Right atrium auricular region (tissue), 2 donors: ENCODE measurements at regions not wholly inside any gene's neighbourhood (a gene's known extent, or its start where the extent isn't known, plus 50 kb on each side); places are given as distances from the start of the nearest gene placed in this dataset.

Experiments used
- DNase-seq: peaks from one replicate; pipeline ENCODE4 v3.0.0-alpha.2; 2019; ENCODE audit warnings: low spot score
- H3K27ac ChIP-seq, 2 donors: fragments of 200-600 bp; sonication (generic); 1 replicate in 1 of 2; 2 replicates in 1 of 2; pipeline ENCODE4 v1.5.1; 2016 to 2019
- H3K27me3 ChIP-seq, 2 donors: fragments of 200-600 bp; sonication (generic); one replicate each; pipeline versions ENCODE4 v1.5.1 to v1.6.0; 2017 to 2019
- H3K36me3 ChIP-seq: fragments of 200-600 bp; sonication (generic); one replicate; pipeline ENCODE4 v1.5.1; 2016
- H3K4me1 ChIP-seq, 2 donors: fragments of 200-600 bp; sonication (generic); one replicate each; pipeline versions ENCODE4 v1.5.1 to v1.6.0; 2017 to 2019
- H3K4me3 ChIP-seq, 2 donors: fragments of 200-600 bp; sonication (generic); 1 replicate in 1 of 2; 2 replicates in 1 of 2; pipeline ENCODE4 v1.5.1; 2017 to 2019; ENCODE audit warnings: mild to moderate bottlenecking in 1 of 2, moderate library complexity in 1 of 2
- H3K9me3 ChIP-seq, 2 donors: fragments of 200-600 bp; sonication (generic); one replicate each; pipeline ENCODE4 v1.5.1; 2019
- TF ChIP-seq, protein P1 (sequence below), 2 donors: fragments of 200-600 bp; sonication (generic); IDR thresholded peaks; one replicate each; pipeline ENCODE4 v1.5.1; 2019; ENCODE audit warnings: antibody characterized with exemption in 2 of 2

DNA sequence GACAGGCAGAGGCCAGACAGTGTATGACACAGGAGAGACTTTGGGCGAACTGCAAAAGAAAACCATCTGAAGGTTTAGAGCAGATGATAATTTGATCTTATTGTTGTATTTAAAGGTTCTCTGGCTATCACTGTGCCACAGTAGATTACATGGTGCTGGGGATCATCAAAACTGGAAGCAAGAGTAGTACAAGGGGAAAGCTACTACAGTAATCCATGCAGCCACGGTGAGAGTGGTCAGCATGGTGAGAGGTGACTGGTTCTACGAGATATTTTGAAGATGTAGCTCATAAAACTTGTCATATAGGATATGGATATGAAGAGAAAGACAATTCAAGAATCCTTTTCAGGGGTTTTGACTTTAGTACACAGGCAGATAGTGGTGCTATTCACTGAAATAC lies 194.8 kb upstream of the GULP1 start:
- no peaks in the 10 kb centered on the region for H3K9me3 ChIP-seq
- TF ChIP-seq, protein P1, sequence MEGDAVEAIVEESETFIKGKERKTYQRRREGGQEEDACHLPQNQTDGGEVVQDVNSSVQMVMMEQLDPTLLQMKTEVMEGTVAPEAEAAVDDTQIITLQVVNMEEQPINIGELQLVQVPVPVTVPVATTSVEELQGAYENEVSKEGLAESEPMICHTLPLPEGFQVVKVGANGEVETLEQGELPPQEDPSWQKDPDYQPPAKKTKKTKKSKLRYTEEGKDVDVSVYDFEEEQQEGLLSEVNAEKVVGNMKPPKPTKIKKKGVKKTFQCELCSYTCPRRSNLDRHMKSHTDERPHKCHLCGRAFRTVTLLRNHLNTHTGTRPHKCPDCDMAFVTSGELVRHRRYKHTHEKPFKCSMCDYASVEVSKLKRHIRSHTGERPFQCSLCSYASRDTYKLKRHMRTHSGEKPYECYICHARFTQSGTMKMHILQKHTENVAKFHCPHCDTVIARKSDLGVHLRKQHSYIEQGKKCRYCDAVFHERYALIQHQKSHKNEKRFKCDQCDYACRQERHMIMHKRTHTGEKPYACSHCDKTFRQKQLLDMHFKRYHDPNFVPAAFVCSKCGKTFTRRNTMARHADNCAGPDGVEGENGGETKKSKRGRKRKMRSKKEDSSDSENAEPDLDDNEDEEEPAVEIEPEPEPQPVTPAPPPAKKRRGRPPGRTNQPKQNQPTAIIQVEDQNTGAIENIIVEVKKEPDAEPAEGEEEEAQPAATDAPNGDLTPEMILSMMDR (IDR thresholded peaks at IDR 0.05): no peak
- H3K36me3 ChIP-seq: no peaks in the 10 kb centered on the region
- no peak overlapping the region for H3K27ac ChIP-seq
- H3K4me1 ChIP-seq: no peaks in the 10 kb centered on the region
- DNase-seq: no peak
- H3K27me3 ChIP-seq: no peaks in the 10 kb centered on the region
- H3K4me3 ChIP-seq: no peak overlapping the region

DNA sequence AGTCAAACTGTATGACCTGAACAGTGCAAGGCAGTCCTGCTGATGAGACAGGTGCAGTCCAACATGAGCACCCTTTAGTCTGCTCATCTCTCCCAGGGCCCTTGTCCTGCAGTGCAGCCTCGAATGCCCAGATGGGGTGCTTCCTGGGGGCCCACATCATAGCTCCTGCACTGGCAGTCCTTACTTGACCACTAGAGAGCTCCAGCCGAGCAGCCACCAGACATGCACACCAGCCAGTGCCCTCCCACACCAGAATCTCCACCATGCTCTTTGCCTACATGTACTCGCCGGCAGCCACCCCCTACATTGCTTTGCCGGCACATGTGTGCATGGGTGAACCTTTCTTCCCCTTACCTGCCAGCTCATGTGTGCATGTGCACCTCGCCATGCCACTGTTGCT lies 188.8 kb upstream of the GULP1 start:
- no peak for DNase-seq
- Histone ChIP-seq H3K27me3 (no peaks in the 10 kb centered on the region), H3K9me3 (no peaks in the 10 kb centered on the region), H3K4me1 (no peaks in the 10 kb centered on the region), H3K4me3 (no peak overlapping the region), H3K27ac (no peak overlapping the region), H3K36me3 (no peaks in the 10 kb centered on the region)
- TF ChIP-seq, protein P1 (IDR thresholded peaks at IDR 0.05): no peak

- Histone ChIP-seq H3K4me3 (no peak overlapping the region), H3K4me1 (no peaks in the 10 kb centered on the region), H3K27me3 (no peaks in the 10 kb centered on the region), H3K9me3 (no peaks in the 10 kb centered on the region), H3K27ac (no peak overlapping the region), H3K36me3 (no peaks in the 10 kb centered on the region)
- DNase-seq: no peak
- TF ChIP-seq, protein P1 (IDR thresholded peaks at IDR 0.05): no peak
Measured at GRCh38 chr2:188114014-188114413, 177.7 kb upstream of the GULP1 start.

DNA sequence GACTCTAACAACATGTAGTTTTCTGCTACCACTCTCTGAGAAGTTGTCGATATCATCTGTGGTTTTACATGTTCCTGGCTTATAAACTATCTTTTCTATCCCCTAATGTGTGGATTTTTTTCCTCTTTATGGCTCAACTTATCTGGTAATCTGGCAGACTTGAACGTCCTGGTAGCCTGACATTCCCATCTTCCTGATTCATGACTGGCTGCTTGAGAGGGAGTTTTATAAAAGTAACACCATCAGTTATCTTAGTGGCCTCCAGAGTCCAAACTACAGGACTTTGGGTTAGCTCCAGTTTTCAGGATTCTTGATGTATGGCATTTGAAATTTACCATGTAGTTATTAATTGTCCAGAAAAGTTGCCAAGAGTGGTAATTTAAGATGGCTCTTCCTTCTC lies 174.0 kb upstream of the GULP1 start:
- no peaks in the 10 kb centered on the region for H3K27me3 ChIP-seq
- TF ChIP-seq, protein P1 (IDR thresholded peaks at IDR 0.05): no peak
- H3K27ac ChIP-seq: no peak overlapping the region
- no peak overlapping the region for H3K4me3 ChIP-seq
- no peaks in the 10 kb centered on the region for H3K4me1 ChIP-seq
- H3K9me3 ChIP-seq: no peaks in the 10 kb centered on the region
- H3K36me3 ChIP-seq: no peaks in the 10 kb centered on the region
- DNase-seq: no peak

GRCh38 chr2:188118431-188118830 lies 173.2 kb upstream of the GULP1 start:
- TF ChIP-seq, protein P1 (IDR thresholded peaks at IDR 0.05): no peak
- H3K36me3 ChIP-seq: no peaks in the 10 kb centered on the region
- no peaks in the 10 kb centered on the region for H3K9me3 ChIP-seq
- no peak for DNase-seq
- H3K27ac ChIP-seq: no peak overlapping the region
- no peaks in the 10 kb centered on the region for H3K4me1 ChIP-seq
- no peak overlapping the region for H3K4me3 ChIP-seq
- no peaks in the 10 kb centered on the region for H3K27me3 ChIP-seq

- DNase-seq: no peak
- TF ChIP-seq, protein P1 (IDR thresholded peaks at IDR 0.05): no peak
- no peaks in the 10 kb centered on the region for H3K36me3 ChIP-seq
- H3K27ac ChIP-seq: no peak overlapping the region
- no peaks in the 10 kb centered on the region for H3K9me3 ChIP-seq
- H3K4me1 ChIP-seq: no peaks in the 10 kb centered on the region
- H3K4me3 ChIP-seq: no peak overlapping the region
- no peaks in the 10 kb centered on the region for H3K27me3 ChIP-seq
Measured at GRCh38 chr2:188119112-188119838, 172.4 kb upstream of the GULP1 start.
